ENCODE measurements at regions not wholly inside any gene's neighbourhood (a gene's known extent, or its start where the extent isn't known, plus 50 kb on each side); places are given as distances from the start of the nearest gene placed in this dataset.
"Not testable (repeated sequence)": the region's sequence is repeated elsewhere in the genome, so short reads cannot be mapped to it uniquely, and the experiment has no call there.

DNA sequence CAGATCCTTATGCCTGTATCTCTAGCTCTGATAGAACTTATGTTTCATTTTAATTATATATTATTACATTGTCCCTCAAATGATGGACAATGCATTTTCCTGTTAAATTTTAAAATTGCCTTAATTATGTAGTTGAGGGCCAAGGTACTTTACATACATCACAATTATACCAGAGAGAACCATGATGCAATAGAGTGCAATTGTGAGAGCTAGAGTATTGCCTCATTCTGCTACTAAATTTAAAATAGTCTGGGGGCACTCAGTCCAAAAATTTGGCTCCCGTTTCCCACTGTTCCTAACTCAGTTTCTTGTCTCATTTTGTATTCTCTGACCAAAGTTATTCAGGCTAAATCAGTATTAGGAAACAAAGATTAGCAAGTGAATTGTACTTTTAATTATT is 378.5 kb upstream of the ZFP42 start:
- no peak for DNase-seq

DNA sequence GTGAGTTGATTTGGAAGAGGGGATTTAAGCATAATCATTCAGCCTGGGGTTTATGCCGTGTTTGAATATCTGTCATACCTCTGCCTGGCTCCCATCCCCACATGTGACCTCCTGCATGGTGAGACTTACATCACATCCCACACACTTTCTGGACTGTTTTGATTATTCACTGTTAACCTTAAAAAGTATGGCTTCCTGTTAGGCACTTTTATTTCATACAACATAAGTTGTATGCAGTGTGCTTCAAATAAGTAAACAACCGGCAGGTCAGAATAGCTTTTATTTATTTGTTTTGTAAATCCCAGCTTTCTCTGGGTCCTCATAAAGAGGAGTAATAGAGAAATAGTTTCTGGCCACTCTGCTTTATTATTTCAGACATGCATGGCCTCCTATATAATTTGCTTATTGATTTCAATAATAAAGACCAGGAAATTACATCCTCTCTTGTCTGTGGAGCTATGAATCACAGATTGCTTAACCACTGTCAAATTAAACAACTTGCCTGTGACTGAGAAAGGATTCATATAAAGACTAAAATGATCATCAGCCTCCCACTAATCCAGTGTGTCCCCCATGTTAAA is 376.8 kb upstream of the ZFP42 start:
- DNase-seq: no peak

DNA sequence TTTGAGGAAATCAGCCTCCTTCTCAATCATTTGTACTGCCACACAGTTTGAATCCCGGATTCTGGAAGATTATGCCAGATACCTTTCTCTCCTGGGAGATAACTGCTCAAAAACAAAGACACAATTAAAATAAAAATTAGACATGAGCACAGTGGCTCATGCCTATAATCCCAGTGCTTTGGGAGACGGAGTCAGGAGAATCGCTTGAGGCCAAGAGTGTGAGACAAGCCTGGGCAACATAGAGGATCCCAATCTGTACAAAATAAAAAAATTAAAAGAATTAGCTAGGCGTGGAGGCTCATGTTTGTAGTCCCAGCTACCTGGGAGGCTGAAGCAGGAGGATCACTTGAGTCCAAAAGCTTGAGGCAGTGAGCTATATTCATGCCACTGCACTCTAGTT is 376.3 kb upstream of the ZFP42 start:
- DNase-seq: no peak

DNA sequence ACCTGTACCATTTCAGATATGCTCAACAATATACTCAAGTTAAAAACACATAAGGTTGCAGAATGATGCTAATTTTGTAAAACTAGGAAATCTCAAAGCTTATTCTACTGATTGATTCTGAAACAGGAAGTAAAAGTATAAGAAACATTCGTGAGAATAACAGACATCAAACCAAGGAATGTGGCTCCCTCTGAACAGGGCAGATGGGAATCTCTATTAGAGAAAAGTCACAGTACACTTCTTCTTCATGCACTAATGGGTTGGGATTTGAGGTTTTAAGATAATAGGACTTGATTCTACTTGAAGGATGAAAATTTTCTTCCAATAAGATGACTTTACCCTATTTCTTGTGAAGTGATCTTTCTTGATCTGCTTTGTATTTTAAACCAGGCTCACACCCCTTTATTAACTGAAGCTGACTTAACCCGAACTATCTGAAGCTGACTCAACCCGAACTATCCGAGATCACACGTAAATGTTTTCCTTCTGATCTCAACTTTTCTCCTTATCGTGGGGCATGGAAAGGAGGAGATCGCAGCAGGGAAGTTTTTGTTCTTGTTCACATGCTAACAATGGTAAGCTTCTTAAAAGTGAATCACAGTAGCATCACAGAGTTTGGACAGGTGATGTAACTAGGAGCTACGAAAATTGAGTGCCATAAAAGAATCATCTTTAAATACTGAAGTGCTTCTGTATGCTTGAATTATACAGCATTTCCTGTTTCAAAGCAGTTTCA is 363.1 kb upstream of the ZFP42 start:
- DNase-seq: no peak

GRCh38 chr4:187633245-187633644 is 362.3 kb upstream of the ZFP42 start:
- DNase-seq: no peak

GRCh38 chr4:187656959-187657358 is 338.6 kb upstream of the ZFP42 start:
- no peak for DNase-seq

- no peak for DNase-seq
These were observed 332.5 kb upstream of the ZFP42 start for GRCh38 chr4:187663076-187663475.

GRCh38 chr4:187664011-187664410 is 331.6 kb upstream of the ZFP42 start:
- DNase-seq: no peak

DNA sequence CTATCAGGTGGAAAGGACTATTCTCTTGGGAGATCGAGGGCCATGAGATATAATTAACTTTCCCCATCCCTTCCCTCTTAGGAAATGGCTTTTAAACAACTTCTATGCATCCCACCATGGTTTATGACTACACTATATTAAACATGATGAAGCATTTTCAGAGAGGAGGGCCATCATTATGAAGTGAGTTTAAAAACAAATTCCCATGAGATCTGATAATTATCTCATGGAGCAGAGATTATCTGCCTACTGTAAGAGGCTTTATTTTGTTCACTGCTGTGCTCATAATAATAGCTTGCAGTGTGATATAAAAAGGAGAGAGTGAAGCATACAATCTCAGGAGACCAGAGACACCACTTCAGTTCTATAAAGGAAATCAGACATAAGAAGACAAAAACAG is 330.5 kb upstream of the ZFP42 start:
- no peak for DNase-seq

DNA sequence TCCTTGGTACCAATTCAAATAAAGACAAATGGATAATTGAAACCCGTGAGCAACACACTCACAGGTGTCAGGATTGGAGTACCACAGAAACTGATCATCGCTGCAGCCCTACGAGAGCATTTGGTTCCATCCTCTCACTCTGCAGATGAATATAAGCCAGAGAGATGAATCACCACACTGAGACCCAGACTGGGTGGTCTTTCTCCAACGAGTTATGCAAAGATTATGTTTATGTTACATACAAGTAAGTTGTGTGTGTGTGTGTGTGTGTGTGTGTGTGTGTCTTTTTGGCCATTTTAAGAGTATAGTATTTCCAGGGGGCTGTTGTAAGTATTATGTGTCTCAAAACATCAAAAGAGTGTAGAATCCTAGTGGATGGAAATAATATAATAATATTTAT is 329.5 kb upstream of the ZFP42 start:
- no peak for DNase-seq

GRCh38 chr4:187666697-187667494 is 328.7 kb upstream of the ZFP42 start:
- no peak for DNase-seq

GRCh38 chr4:187668526-187669082 is 327.0 kb upstream of the ZFP42 start:
- no peak for DNase-seq

DNA sequence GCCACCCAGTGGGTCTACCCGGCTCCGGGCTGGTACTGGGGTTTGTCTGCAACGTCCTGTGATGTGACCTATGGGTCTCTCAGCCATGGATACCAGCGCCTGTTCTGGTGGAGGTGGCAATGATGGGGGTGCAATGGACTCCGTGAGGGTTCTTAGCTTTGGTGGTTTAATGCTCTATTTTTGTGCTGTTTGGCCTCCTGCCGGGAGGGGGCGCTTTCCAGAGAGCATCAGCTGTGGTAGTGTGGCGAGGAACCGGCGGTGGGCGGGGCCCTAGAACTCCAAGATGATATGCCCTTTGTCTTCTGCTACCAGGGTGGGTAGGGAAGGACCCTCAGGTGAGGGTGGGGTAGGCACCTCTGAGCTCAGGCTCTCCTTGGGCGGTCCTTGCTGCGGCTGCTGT is 324.1 kb upstream of the ZFP42 start:
- not testable (repeated sequence) for DNase-seq

DNA sequence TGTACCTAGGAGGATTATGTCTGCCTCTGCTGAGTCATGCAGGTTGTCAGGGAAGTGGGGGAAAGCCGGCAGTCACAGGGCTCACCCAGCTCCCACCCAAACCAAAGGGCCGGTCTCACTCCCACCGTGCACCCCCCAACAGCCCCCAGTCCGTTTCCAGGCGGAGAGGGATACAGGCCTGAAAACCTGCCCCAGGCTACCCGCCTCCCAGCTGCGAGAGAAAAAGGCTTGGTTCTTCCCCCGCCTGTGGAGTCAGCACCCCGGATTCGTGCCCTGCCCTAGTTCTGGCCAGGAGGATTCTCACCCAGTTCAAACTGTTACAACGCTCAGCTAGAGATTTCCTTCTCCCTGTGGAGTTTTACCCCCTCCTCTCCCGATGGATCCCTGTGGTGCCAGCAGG is 323.6 kb upstream of the ZFP42 start:
- DNase-seq: not testable (repeated sequence)

- not testable (repeated sequence) for DNase-seq
These were observed 323.0 kb upstream of the ZFP42 start for GRCh38 chr4:187672526-187672925.

DNA sequence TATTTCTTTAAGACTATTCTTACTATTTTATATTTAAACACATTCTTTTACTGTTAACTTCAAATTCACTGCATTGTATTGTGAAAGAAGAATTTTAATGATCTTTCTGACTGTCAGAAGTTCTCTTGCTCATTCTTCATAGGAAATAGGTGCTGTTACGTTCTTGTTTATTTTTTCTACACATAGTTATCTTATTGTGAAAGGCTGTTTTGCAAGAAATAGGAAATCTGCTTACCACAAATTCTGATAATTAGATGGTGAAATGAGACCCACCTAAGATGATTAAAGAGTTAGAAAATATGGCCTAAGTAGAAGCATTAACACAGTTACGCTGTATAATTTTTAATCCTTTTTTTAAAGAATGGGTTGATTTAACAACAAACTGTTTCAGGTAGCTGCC is 316.1 kb upstream of the ZFP42 start:
- no peak for DNase-seq

DNA sequence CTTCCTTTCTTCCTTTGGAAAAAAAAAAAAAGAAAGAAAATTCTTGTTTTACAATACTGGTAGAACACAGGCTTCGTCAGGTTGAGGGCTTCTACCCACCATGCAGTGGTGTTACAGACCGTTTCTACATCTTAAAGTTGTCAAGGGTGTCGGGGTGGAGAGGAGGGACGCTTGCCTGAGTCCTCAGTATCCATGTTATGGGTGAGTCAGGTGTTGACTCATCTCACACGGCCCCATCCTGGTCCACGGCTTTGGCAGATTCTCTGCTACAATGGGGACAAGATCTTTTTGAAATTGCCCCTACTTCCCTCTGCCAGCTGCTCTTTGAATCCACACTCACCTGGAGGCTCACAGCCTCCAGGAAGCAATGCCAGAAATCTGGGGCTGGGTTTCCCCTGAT is 310.3 kb upstream of the ZFP42 start:
- no peak for DNase-seq

- no peak for DNase-seq
These were observed 307.9 kb upstream of the ZFP42 start for GRCh38 chr4:187687697-187688096.

GRCh38 chr4:187692626-187693025 is 302.9 kb upstream of the ZFP42 start:
- DNase-seq: no peak

GRCh38 chr4:187695531-187695930 is 300.0 kb upstream of the ZFP42 start:
- not testable (repeated sequence) for DNase-seq

GRCh38 chr4:187711586-187711985 is 284.0 kb upstream of the ZFP42 start:
- no peak for DNase-seq

DNA sequence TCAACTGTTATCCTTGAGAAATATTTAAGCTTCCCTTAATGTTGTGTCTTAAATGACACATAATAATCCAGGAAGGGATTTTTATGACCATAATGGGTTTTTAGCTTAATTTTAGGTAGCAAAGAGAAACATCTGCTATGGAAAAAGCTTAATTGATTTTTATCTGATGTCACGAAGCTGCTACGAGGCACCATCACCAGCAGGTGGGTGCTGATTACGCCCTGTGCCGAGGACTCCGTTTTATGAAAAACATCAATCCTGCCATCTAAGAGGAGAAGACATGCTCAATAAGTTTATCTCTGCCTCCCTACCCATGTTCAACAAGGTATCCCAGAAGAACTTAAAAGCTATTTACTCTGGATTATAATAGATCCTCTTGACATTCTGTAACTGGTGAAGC is 280.6 kb upstream of the ZFP42 start:
- DNase-seq: no peak

- peak; percentile 42 to 48 for DNase-seq
These were observed 280.1 kb upstream of the ZFP42 start for GRCh38 chr4:187715466-187715865.

DNA sequence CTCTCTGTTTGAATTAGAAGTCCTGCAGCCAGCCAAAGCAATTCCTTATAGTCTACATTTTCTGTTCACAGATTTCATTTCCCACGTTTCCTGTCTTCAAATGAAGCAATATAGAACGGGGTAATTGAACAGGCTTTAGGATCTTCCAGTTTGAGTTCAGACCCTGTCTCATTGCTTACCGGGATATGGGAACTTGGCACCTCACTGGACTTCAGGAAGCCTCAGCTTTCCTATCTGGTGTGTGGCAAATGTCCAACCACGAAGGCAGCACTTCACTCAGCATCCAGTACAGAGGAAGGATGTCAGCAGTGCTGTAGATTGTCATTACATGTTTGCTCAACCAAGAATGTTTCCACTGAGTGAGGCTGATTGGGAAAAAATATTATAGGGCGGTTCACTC is 271.1 kb upstream of the ZFP42 start:
- DNase-seq: no peak
